ENCODE measurements at regions not wholly inside any gene's neighbourhood (a gene's known extent, or its start where the extent isn't known, plus 50 kb on each side); places are given as distances from the start of the nearest gene placed in this dataset.

- no peak overlapping the region for H3K4me3 ChIP-seq (ENCODE audit: low read length)
- no peaks in the 10 kb centered on the region for H3K9me3 ChIP-seq (ENCODE audit: control insufficient read depth, insufficient read depth, low read length)
- H3K36me3 ChIP-seq (ENCODE audit: control insufficient read depth, low read length), result no peaks in the 10 kb centered on the region
- no peaks in the 10 kb centered on the region for H3K4me1 ChIP-seq (ENCODE audit: control insufficient read depth, low read length)
- H3K27ac ChIP-seq (ENCODE audit: low read depth, low read length), result no peak overlapping the region
- no peaks in the 10 kb centered on the region for H3K9me2 ChIP-seq (replicated peaks; ENCODE audit: control insufficient read depth, low read length)
- no peaks in the 10 kb centered on the region for H4K20me1 ChIP-seq (ENCODE audit: control insufficient read depth, insufficient read depth, low read depth, low read length)
- H3F3A ChIP-seq (ENCODE audit: control insufficient read depth, insufficient read depth), result no peaks in the 10 kb centered on the region
- H3K4me2 ChIP-seq (ENCODE audit: low read length), result no peak overlapping the region
- no peaks in the 10 kb centered on the region for H3K27me3 ChIP-seq (ENCODE audit: control insufficient read depth, low read length)
- H3K79me2 ChIP-seq (ENCODE audit: control insufficient read depth, low read length), result no peaks in the 10 kb centered on the region
- TF ChIP-seq CTCF (IDR thresholded peaks at IDR 0.05; ENCODE audit: low read depth, low read length, poor library complexity, severe bottlenecking), result no peak
- no peak for TF ChIP-seq EZH2phosphoT487 (IDR thresholded peaks at IDR 0.05; ENCODE audit: borderline replicate concordance, low read length)
Observed at GRCh38 chrX:94252211-94252610, 578.2 kb downstream of the FAM133A start.

GRCh38 chrX:94256396-94256795 is 582.4 kb downstream of the FAM133A start:
- TF ChIP-seq CTCF (IDR thresholded peaks at IDR 0.05; ENCODE audit: low read depth, low read length, poor library complexity, severe bottlenecking) (no peak), EZH2phosphoT487 (IDR thresholded peaks at IDR 0.05; ENCODE audit: borderline replicate concordance, low read length) (no peak)
- Histone ChIP-seq H3K4me1 (ENCODE audit: control insufficient read depth, low read length) (no peaks in the 10 kb centered on the region), H3K9me3 (ENCODE audit: control insufficient read depth, insufficient read depth, low read length) (no peaks in the 10 kb centered on the region), H3K27ac (ENCODE audit: low read depth, low read length) (no peak overlapping the region), H3K4me2 (ENCODE audit: low read length) (no peak overlapping the region), H3K27me3 (ENCODE audit: control insufficient read depth, low read length) (no peaks in the 10 kb centered on the region), H3K79me2 (ENCODE audit: control insufficient read depth, low read length) (no peaks in the 10 kb centered on the region), H3K4me3 (ENCODE audit: low read length) (no peak overlapping the region), H3F3A (ENCODE audit: control insufficient read depth, insufficient read depth) (no peaks in the 10 kb centered on the region), H3K9me2 (replicated peaks; ENCODE audit: control insufficient read depth, low read length) (no peaks in the 10 kb centered on the region), H4K20me1 (ENCODE audit: control insufficient read depth, insufficient read depth, low read depth, low read length) (no peaks in the 10 kb centered on the region), H3K36me3 (ENCODE audit: control insufficient read depth, low read length) (no peaks in the 10 kb centered on the region)

- H3K9me2 ChIP-seq (replicated peaks; ENCODE audit: control insufficient read depth, low read length), result no peaks in the 10 kb centered on the region
- H3F3A ChIP-seq (ENCODE audit: control insufficient read depth, insufficient read depth), result no peaks in the 10 kb centered on the region
- no peak for TF ChIP-seq CTCF (IDR thresholded peaks at IDR 0.05; ENCODE audit: low read depth, low read length, poor library complexity, severe bottlenecking)
- no peak for TF ChIP-seq EZH2phosphoT487 (IDR thresholded peaks at IDR 0.05; ENCODE audit: borderline replicate concordance, low read length)
- H3K4me1 ChIP-seq (ENCODE audit: control insufficient read depth, low read length), result no peaks in the 10 kb centered on the region
- no peaks in the 10 kb centered on the region for H3K36me3 ChIP-seq (ENCODE audit: control insufficient read depth, low read length)
- H3K27me3 ChIP-seq (ENCODE audit: control insufficient read depth, low read length), result no peaks in the 10 kb centered on the region
- no peak overlapping the region for H3K4me2 ChIP-seq (ENCODE audit: low read length)
- H3K9me3 ChIP-seq (ENCODE audit: control insufficient read depth, insufficient read depth, low read length), result no peaks in the 10 kb centered on the region
- no peaks in the 10 kb centered on the region for H4K20me1 ChIP-seq (ENCODE audit: control insufficient read depth, insufficient read depth, low read depth, low read length)
- H3K79me2 ChIP-seq (ENCODE audit: control insufficient read depth, low read length), result no peaks in the 10 kb centered on the region
- H3K4me3 ChIP-seq (ENCODE audit: low read length), result no peak overlapping the region
- H3K27ac ChIP-seq (ENCODE audit: low read depth, low read length), result no peak overlapping the region
Observed at GRCh38 chrX:94265323-94265722, 591.3 kb downstream of the FAM133A start.

- no peaks in the 10 kb centered on the region for H3F3A ChIP-seq (ENCODE audit: control insufficient read depth, insufficient read depth)
- no peaks in the 10 kb centered on the region for H3K79me2 ChIP-seq (ENCODE audit: control insufficient read depth, low read length)
- no peak overlapping the region for H3K4me2 ChIP-seq (ENCODE audit: low read length)
- TF ChIP-seq CTCF (IDR thresholded peaks at IDR 0.05; ENCODE audit: low read depth, low read length, poor library complexity, severe bottlenecking), result no peak
- no peak for TF ChIP-seq EZH2phosphoT487 (IDR thresholded peaks at IDR 0.05; ENCODE audit: borderline replicate concordance, low read length)
- H3K27me3 ChIP-seq (ENCODE audit: control insufficient read depth, low read length), result no peaks in the 10 kb centered on the region
- H3K4me1 ChIP-seq (ENCODE audit: control insufficient read depth, low read length), result no peaks in the 10 kb centered on the region
- no peaks in the 10 kb centered on the region for H4K20me1 ChIP-seq (ENCODE audit: control insufficient read depth, insufficient read depth, low read depth, low read length)
- H3K36me3 ChIP-seq (ENCODE audit: control insufficient read depth, low read length), result no peaks in the 10 kb centered on the region
- H3K4me3 ChIP-seq (ENCODE audit: low read length), result no peak overlapping the region
- H3K9me2 ChIP-seq (replicated peaks; ENCODE audit: control insufficient read depth, low read length), result no peaks in the 10 kb centered on the region
- H3K27ac ChIP-seq (ENCODE audit: low read depth, low read length), result no peak overlapping the region
- no peaks in the 10 kb centered on the region for H3K9me3 ChIP-seq (ENCODE audit: control insufficient read depth, insufficient read depth, low read length)
Observed at GRCh38 chrX:94288325-94288724, 614.3 kb downstream of the FAM133A start.

Measured in DOHH2 (cell line).